Bronchial epithelial cell (primary cell): ENCODE measurements at regions not wholly inside any gene's neighbourhood (a gene's known extent, or its start where the extent isn't known, plus 50 kb on each side); places are given as distances from the start of the nearest gene placed in this dataset.

Experiments
- DNase-seq: peaks from one replicate; pipeline ENCODE4 v3.0.0-alpha.2; 2010; ENCODE audit warnings: low read depth
- FAIRE-seq: peaks from 2 replicates; lab custom pipeline; 2011; peaks lifted over from hg19 to GRCh38; lab: Jason Lieb, UNC
- H3K27me3 ChIP-seq: 2 replicates; pipeline ENCODE4 v1.5.1; 2011; ENCODE audit warnings: low read length; ENCODE audit not compliant: control insufficient read depth, insufficient read depth
- H3K36me3 ChIP-seq: 2 replicates; pipeline ENCODE4 v1.5.1; 2011; ENCODE audit warnings: low read length; ENCODE audit not compliant: control insufficient read depth, insufficient read depth
- H3K4me3 ChIP-seq: 2 replicates; pipeline ENCODE4 v1.5.1; 2011; ENCODE audit warnings: mild to moderate bottlenecking, low read depth, low read length, control low read depth
- TF ChIP-seq, protein P1 (sequence below): IDR thresholded peaks from 2 replicates; pipeline ENCODE4 v1.5.1; 2011; ENCODE audit warnings: mild to moderate bottlenecking, moderate library complexity, low read length, control low read depth, inconsistent platforms; ENCODE audit not compliant: insufficient read depth, severe bottlenecking

DNA sequence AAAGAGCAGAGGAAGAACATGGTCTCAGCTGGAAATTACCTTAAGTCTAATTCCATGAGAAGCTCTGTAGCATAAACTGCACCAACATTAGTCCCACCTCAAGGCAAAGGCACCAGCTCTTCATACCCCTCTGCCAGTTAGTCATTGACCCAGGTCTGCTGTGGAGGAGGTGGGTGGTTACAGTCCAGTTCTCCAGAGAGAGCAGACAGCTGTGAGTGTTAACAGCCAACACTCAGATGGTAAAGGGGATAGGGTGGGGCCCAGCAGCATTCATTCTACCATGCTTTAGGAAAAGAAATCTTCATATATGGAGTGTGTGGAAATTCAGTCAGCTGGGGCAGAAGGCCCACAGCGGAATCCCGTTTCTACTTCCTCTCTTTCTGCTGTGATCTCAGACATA lies 159.7 kb upstream of the FBXO11 start:
- no peaks in the 10 kb centered on the region for H3K36me3 ChIP-seq
- DNase-seq (no peak), FAIRE-seq (no peak)
- H3K27me3 ChIP-seq, result no peaks in the 10 kb centered on the region
- TF ChIP-seq, protein P1, sequence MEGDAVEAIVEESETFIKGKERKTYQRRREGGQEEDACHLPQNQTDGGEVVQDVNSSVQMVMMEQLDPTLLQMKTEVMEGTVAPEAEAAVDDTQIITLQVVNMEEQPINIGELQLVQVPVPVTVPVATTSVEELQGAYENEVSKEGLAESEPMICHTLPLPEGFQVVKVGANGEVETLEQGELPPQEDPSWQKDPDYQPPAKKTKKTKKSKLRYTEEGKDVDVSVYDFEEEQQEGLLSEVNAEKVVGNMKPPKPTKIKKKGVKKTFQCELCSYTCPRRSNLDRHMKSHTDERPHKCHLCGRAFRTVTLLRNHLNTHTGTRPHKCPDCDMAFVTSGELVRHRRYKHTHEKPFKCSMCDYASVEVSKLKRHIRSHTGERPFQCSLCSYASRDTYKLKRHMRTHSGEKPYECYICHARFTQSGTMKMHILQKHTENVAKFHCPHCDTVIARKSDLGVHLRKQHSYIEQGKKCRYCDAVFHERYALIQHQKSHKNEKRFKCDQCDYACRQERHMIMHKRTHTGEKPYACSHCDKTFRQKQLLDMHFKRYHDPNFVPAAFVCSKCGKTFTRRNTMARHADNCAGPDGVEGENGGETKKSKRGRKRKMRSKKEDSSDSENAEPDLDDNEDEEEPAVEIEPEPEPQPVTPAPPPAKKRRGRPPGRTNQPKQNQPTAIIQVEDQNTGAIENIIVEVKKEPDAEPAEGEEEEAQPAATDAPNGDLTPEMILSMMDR, result no peak
- no peak overlapping the region for H3K4me3 ChIP-seq

DNA sequence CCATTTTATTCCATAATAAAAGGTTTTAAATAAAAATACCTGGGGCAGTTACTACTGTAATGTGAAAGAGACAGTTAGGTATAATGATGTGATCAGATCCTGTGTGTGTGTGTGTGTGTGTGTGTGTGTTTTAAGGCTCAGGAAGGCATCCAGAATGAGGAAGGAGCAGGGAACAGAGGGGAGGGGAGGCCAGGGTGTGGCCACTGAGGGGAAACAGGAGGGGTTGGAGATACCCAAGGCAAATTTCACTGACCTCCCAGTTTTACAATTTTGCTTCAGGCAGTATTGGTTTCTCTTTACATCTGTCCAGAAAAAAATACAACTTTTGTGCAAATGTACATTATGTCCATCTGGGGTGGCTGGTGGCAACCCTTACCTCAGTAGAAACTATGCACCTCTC lies 163.5 kb upstream of the FBXO11 start:
- no peaks in the 10 kb centered on the region for H3K27me3 ChIP-seq
- TF ChIP-seq, protein P1, result no peak
- DNase-seq, result no peak
- FAIRE-seq, result no peak
- H3K36me3 ChIP-seq, result no peaks in the 10 kb centered on the region
- H3K4me3 ChIP-seq, result no peak overlapping the region

DNA sequence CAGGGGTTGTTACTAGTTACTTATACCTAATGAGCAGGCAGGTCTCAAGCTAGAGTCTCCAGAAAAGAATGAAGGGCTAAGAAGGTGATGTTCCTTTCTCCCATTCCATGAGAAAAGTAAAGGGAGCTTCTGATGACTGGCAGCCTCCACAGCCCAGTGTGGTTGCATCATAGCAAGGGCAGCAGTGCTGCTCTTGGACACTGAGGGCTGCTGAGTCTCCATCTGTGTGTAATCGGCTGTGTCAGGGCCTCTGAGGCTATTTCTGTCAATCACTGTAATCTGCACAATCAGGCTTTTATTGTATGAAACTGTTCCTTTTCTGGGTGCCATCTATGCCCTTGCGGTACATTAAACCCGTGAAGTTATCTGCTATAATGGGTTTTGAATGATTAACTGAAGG lies 164.1 kb upstream of the FBXO11 start:
- H3K27me3 ChIP-seq, result no peaks in the 10 kb centered on the region
- FAIRE-seq (no peak), DNase-seq (no peak)
- TF ChIP-seq, protein P1, result no peak
- no peak overlapping the region for H3K4me3 ChIP-seq
- H3K36me3 ChIP-seq, result no peaks in the 10 kb centered on the region

DNA sequence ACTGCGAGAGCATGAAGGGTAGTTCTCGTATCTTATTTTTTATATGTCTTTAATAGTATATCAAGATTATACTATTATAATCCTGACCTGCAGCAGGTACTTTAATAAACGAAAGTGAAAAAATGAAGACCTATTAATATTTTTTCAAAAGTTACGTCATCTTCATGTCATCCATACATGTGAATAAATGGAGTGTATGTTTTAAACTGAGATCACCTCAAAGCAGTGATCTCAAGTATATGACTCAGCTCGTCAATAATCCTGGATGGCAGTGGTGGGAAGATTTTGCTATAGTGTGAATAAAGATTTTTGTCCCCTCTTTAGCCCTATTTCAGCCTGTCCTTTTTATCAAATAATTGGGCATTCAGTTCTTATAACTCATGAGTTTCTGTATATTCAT lies 166.3 kb upstream of the FBXO11 start:
- H3K27me3 ChIP-seq, result no peaks in the 10 kb centered on the region
- TF ChIP-seq, protein P1, result no peak

DNA sequence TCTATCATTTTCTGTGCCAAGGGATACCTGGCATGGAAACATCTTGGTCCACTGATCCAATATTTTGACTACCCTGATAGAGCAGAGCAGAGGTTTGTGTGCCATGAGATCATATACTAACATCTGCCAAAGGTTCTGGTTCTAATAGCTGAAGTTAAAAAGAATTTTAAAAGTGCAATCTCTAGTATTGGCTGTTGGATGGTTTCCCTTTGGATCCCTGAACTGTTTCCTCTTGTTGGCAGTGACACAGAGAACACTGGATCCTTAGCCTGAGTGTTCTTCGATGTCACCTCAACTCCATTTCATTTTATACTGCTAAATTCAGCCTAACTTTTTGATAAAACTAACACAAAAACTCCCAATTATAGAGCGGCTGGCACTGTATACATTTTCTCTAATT lies 169.3 kb upstream of the FBXO11 start:
- H3K36me3 ChIP-seq, result no peaks in the 10 kb centered on the region
- H3K4me3 ChIP-seq, result no peak overlapping the region
- H3K27me3 ChIP-seq, result no peaks in the 10 kb centered on the region
- FAIRE-seq (no peak), DNase-seq (no peak)
- TF ChIP-seq, protein P1, result no peak

More for the DNA sequence above, 166.3 kb upstream of the FBXO11 start:
- H3K4me3 ChIP-seq, result no peak overlapping the region
- DNase-seq (no peak), FAIRE-seq (no peak)
- no peaks in the 10 kb centered on the region for H3K36me3 ChIP-seq
